Spinal cord (tissue), 9 donors: ENCODE measurements at regions not wholly inside any gene's neighbourhood (a gene's known extent, or its start where the extent isn't known, plus 50 kb on each side); places are given as distances from the start of the nearest gene placed in this dataset.
A peak's percentile ranks its signal among the peaks of the same experiment; 100 is the strongest.
"Not testable (repeated sequence)": the region's sequence is repeated elsewhere in the genome, so short reads cannot be mapped to it uniquely, and the experiment has no call there.

ENCODE experiments used
- DNase-seq, 6 donors: peaks; one replicate each; pipeline versions ENCODE4 v3.0.0 to v3.0.0-alpha.2; 2013 to 2015; ENCODE audit warnings: low spot score in 6 of 6, low read depth in 4 of 6
- H3K27ac ChIP-seq: one replicate; pipeline ENCODE4 v1.5.1; 2013; ENCODE audit warnings: low read depth, low read length, control low read depth
- H3K27me3 ChIP-seq: one replicate; pipeline ENCODE4 v1.6.1; 2013; ENCODE audit warnings: low read length; ENCODE audit not compliant: control insufficient read depth, insufficient read depth
- H3K36me3 ChIP-seq: one replicate; pipeline ENCODE4 v1.6.1; 2013; ENCODE audit warnings: low read length; ENCODE audit not compliant: control insufficient read depth, insufficient read depth
- H3K4me1 ChIP-seq: one replicate; pipeline ENCODE4 v1.6.1; 2013; ENCODE audit warnings: low read length; ENCODE audit not compliant: control insufficient read depth, insufficient read depth
- H3K4me3 ChIP-seq: one replicate; pipeline ENCODE4 v1.5.1; 2013; ENCODE audit warnings: low read depth, low read length, control low read depth
- H3K9me3 ChIP-seq: one replicate; pipeline ENCODE4 v1.6.1; 2013; ENCODE audit warnings: low read length; ENCODE audit not compliant: control insufficient read depth, insufficient read depth
- WGBS: methylation state at CpG from one replicate; pipeline ENCODE4 v1.1.5; 2013; ENCODE audit warnings: missing lambda C conversion rate; ENCODE audit not compliant: insufficient coverage; 5-methylcytosine and 5-hydroxymethylcytosine counted together
- donor health status: healthy.

- not testable (repeated sequence) for H3K9me3 ChIP-seq, H3K4me3 ChIP-seq, DNase-seq, H3K4me1 ChIP-seq, H3K27me3 ChIP-seq, H3K36me3 ChIP-seq, H3K27ac ChIP-seq
- WGBS = no CpG with 5 or more reads among the region's 11 CpGs
Measured at GRCh38 chr9:38896404-38896803, 176.5 kb upstream of the FAM240B start.

- not testable (repeated sequence) for H3K4me1 ChIP-seq, H3K9me3 ChIP-seq, DNase-seq, H3K36me3 ChIP-seq, H3K27me3 ChIP-seq, H3K4me3 ChIP-seq, H3K27ac ChIP-seq
- WGBS = no CpG with 5 or more reads among the region's 1 CpG
Measured at GRCh38 chr9:38895227-38895626, 175.3 kb upstream of the FAM240B start.

GRCh38 chr9:38892539-38893232 is 172.8 kb upstream of the FAM240B start:
- not testable (repeated sequence) for H3K27me3 ChIP-seq, H3K4me1 ChIP-seq, H3K27ac ChIP-seq, DNase-seq, H3K36me3 ChIP-seq, H3K9me3 ChIP-seq, H3K4me3 ChIP-seq
- no CpG with 5 or more reads among the region's 6 CpGs for WGBS

GRCh38 chr9:38886076-38886475 is 166.1 kb upstream of the FAM240B start:
- not testable (repeated sequence) for H3K27me3 ChIP-seq, H3K36me3 ChIP-seq, H3K4me3 ChIP-seq, DNase-seq, H3K4me1 ChIP-seq, H3K27ac ChIP-seq, H3K9me3 ChIP-seq
- no CpG with 5 or more reads among the region's 5 CpGs for WGBS

- H3K27me3 ChIP-seq, H3K36me3 ChIP-seq, H3K27ac ChIP-seq, H3K4me1 ChIP-seq, H3K4me3 ChIP-seq, H3K9me3 ChIP-seq: not testable (repeated sequence)
- peak in 1 of 6 donors; percentile 9 for DNase-seq
- WGBS = no CpG with 5 or more reads among the region's 7 CpGs
Measured at GRCh38 chr9:38875616-38876015, 155.7 kb upstream of the FAM240B start.

- H3K9me3 ChIP-seq = not testable (repeated sequence)
Measured at GRCh38 chr9:38871282-38871940, 151.5 kb upstream of the FAM240B start.

GRCh38 chr9:38859827-38860226 is 139.9 kb upstream of the FAM240B start:
- not testable (repeated sequence) for DNase-seq, H3K4me1 ChIP-seq, H3K36me3 ChIP-seq, H3K4me3 ChIP-seq, H3K27me3 ChIP-seq, H3K27ac ChIP-seq, H3K9me3 ChIP-seq
- WGBS = no CpG with 5 or more reads among the region's 1 CpG

More at GRCh38 chr9:38871282-38871940, 151.5 kb upstream of the FAM240B start:
- not testable (repeated sequence) for H3K27ac ChIP-seq, H3K4me1 ChIP-seq, H3K27me3 ChIP-seq, H3K4me3 ChIP-seq, H3K36me3 ChIP-seq, DNase-seq
- no CpG with 5 or more reads among the region's 5 CpGs for WGBS

- H3K27me3 ChIP-seq, H3K4me1 ChIP-seq, DNase-seq, H3K9me3 ChIP-seq, H3K27ac ChIP-seq, H3K4me3 ChIP-seq, H3K36me3 ChIP-seq: not testable (repeated sequence)
- no CpG with 5 or more reads among the region's 10 CpGs for WGBS
Measured at GRCh38 chr9:38848966-38849365, 129.0 kb upstream of the FAM240B start.

- H3K9me3 ChIP-seq, H3K27me3 ChIP-seq, H3K36me3 ChIP-seq, H3K4me3 ChIP-seq, DNase-seq, H3K27ac ChIP-seq, H3K4me1 ChIP-seq: not testable (repeated sequence)
- WGBS = no CpG with 5 or more reads among the region's 3 CpGs
Measured at GRCh38 chr9:38840213-38840612, 120.3 kb upstream of the FAM240B start.

GRCh38 chr9:38833706-38834105 is 113.8 kb upstream of the FAM240B start:
- H3K27me3 ChIP-seq, H3K27ac ChIP-seq, H3K9me3 ChIP-seq, H3K4me3 ChIP-seq, DNase-seq, H3K36me3 ChIP-seq, H3K4me1 ChIP-seq: not testable (repeated sequence)
- WGBS = no CpG with 5 or more reads among the region's 3 CpGs
